Islet of Langerhans (tissue), 1 donor: ENCODE measurements at regions not wholly inside any gene's neighbourhood (a gene's known extent, or its start where the extent isn't known, plus 50 kb on each side); places are given as distances from the start of the nearest gene placed in this dataset.
"Not testable (repeated sequence)": the region's sequence is repeated elsewhere in the genome, so short reads cannot be mapped to it uniquely, and the experiment has no call there.

Experiments used
- FAIRE-seq: peaks from one replicate; lab custom pipeline; 2011; peaks lifted over from hg19 to GRCh38; lab: Jason Lieb, UNC

DNA sequence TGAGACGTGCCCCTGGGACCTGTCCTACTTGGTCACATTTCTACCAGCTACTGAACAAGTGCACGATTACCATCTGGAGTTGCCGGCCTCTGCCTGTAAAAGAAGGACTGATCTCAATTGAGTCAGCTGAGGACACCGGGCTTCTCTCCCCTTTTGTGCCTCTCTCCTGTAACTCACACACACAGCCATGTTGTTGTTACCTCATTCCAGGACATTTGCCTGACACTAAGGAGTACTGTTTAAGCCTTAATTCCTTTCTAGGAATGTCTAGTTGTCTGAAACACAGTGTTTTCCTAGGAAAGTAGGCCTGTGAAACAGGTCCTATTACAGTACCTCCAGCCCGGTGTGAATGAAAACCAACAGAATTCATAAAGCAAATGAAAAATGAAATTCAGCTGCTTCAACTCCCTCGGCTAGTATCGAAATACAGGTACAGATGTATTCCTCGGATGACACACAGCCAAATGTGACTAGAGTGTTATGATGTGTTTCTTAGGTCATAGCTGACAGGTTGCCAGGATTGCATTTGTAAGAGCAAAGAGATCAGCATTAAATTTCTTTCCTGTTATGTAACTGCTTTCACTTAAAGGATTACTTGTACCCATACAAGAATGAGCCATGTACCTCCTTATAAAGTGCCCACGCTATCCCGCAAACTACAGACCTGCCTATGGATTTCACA is 152.0 kb upstream of the IRS2 start:
- FAIRE-seq = no peak

DNA sequence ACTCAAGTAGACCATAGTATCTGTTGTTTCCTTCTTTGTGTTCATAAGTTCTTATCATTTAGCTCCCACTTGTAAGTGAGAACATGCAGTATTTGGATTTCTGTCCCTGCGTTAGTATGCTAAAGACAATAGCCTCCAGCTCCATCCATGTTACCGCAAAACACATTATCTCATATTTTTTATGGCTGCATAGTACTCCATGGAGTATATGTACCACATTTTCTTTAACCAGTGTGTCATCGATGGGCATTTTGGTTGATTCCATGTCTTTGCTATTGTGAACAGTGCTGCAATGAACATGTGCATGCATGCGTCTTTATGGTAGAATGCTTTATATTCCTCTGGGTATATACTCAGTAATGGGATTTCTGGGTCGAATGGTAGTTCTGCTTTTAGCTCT is 148.1 kb upstream of the IRS2 start:
- FAIRE-seq = not testable (repeated sequence)

DNA sequence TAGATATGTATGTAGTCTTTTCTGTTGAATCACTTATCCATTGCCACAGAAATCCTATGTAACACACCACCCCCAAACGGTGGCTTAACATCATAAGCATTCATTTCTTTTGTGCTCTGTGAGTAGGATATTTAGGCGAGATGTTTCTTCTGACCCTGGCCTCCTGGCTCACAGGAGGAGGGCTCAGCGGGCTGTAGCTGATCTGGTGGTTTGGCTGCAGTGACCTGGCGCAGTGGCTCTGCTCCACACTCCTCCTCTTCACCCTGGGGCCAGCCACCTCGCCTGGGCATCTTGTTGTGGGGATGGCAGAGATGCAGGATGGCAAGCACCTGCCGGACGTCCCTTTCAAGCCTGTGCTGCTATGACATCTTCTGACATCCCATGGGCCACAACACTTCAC is 147.1 kb upstream of the IRS2 start:
- FAIRE-seq = no peak

DNA sequence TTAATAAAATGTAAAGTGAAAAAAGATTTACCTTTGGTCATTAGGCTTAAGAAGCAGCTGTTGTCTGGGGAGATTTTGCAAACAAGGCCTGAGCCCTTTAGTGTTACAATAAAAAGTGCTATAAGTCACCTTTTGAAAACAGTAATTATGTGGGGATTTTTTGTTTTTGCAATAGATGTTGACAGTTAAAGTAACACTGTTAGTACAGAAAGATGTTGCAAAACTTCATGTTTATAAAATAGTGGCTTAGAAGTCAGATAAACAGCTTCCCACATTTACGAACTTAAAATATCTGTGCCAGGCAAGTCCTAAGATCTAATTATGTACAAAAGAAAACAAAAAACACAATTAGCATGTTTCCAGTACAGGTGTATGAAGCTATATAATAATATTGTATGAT is 138.0 kb upstream of the IRS2 start:
- no peak for FAIRE-seq

DNA sequence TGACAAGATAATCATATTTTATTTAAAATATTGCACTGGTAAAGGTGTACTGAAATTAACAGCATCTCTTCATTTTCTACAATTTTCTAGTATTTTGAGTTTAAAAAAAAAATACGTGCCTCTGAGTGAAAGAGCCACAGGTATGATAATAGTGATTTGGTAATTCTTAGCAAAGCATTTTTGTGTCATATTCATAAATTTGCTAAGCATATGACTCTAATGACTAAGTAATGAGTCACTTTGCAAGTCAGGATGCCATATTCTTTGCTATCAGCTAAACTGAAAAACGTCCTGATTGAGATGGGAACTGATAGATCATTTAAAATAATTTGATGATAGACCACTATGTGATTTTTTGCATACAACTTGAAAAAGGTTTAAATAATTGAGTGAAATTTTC is 136.1 kb upstream of the IRS2 start:
- FAIRE-seq = no peak

DNA sequence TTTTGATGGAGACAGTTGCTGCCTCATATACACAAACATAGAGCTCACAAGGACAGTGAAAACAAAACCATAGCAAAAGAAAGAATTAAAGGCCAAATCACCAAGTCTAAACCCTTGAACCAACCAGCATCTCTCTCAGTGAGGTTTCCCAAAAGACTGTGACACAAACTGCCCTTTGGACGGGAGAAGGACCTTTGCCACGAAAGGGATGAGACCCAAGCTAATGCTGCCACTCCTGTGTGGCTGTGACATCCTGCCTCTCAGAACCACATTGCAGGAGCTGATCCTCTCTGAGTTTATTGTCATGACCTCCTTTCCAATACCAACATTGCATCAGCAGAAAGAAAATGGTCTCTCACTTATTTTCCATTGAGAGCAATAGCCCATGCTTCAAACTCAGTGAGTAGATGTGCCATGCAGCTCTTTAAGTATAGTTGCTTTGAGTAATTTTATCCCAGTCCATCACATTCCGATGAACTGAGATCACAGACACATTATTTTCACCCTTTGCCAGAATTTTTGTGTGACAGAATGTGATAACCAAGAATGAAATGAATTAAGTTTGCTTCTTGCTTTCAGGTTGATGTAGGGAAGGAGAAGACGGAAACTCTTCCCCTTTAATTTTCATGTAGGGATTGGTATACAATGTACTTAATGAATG is 133.5 kb upstream of the IRS2 start:
- no peak for FAIRE-seq

DNA sequence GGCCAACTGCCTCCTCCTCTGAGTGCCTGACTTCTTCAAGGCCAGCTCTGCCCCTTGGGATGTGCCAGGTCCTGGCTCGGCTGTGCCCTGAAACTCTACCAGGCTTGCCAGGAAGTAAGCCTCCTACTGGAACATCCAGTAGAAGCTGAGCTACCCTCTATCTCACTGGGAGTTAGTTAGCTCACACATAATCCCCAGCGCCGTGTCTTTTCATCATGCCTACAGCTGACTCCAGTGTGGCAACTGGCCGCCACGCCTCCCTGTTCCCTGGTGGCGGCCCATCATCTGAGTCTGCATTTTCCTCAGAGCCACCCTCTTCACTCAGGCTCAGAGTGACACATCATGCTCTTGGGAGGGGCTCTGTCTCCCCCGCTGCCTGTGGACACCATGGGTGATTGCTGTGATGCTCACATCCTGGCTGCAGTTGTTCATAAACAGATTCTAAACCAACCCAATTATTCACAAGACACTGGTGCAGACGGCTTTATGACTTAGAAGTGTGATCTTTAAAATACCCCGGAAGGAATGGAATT is 131.9 kb upstream of the IRS2 start:
- FAIRE-seq = no peak

DNA sequence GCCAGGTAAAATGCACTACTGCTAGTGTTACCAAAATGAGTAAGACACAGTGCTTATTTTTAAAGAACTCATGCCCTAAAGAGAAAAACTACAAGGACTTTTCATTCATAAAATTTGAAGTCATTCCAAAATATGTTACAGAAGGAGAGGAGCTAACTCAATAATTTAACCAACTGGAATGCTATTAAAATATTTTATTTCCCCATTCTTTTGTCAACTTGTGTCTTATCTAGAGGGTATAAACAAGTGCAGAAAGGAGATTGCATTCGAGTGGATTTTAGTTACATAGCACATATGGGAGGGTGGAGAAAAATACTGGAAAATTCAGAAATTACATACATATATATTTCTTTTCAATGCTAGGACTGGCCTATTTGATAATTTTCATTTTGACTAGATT is 131.0 kb upstream of the IRS2 start:
- FAIRE-seq = no peak

DNA sequence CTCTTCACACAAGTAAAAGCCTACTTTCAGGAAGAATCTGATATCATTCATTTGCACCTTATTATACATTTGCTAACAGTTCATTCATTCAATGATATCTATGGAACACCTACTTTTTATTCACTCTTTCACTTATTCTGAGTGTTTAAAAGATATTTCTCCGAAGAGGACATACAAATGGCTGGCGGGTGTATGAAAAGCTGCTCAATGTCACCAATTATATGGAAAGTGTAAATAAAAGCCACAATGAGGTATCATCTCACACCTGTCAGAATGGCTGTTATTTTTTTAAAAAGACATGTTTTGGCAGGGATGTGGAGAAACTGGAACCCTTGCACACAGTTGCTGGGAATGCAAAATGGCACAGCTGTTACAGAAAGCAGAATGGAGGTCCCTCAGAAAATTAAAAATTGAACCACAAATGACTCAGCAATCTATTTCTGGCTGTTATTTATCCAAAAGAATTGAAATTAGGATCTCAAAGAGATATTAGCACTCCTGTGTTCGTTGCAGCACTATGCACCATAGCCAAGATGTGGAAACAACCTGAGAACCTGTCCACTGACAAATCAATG is 127.6 kb upstream of the IRS2 start:
- no peak for FAIRE-seq

DNA sequence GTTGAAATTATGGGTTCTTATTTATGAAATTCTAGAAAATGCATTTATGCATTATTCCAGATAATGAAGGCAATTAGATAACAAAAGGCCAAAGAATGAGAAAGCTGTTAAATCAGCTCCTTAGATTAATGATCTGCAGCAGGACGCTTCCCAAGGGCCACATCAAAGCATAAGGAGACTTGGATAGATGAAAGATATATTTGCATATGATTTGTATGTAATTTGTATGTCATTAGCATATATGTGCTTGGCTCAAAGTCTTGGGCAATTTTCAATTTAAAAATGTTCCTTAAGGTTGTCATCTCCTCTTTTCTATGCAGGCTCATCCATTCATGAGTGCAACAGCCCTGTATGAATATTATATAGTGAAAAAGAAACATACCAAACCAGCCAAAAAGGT is 126.8 kb upstream of the IRS2 start:
- no peak for FAIRE-seq

DNA sequence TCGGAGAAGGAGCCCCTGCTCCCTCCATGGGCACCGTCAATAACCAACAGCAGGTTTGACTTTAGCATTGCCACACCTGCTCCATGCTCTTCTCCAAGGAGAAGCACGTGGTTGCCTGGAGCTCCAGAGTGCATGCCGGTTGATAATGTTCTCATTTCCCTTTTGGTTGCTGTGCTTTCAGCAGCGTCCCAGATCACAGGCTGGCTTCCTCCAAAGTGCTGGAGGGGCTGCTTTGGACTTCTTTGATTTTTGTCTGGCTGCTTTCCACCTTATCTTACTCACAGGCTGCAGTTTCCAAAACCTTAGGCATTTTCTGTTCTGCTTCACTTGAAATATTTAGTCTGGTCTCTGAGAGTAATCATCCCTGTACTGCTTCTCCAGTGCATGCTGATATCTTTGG is 123.8 kb upstream of the IRS2 start:
- no peak for FAIRE-seq

DNA sequence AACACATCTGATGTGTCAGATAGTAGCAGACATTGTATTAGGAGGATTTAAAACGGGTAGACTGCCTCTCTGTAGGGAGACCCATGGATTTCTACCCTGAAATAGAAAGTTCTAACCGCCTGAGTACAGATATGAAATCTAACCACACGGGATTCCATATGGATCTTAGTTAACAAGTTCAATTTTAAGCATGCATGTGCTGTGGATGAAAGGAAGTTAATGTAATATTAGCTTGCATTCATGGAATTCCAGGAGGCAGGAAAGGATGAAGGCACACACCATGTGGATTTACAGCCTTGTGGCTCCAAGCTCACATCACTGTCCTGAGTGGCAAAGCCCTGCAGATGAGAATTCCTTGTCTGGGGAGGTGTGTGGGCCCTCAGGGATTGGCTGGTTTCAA is 120.6 kb upstream of the IRS2 start:
- FAIRE-seq = no peak

DNA sequence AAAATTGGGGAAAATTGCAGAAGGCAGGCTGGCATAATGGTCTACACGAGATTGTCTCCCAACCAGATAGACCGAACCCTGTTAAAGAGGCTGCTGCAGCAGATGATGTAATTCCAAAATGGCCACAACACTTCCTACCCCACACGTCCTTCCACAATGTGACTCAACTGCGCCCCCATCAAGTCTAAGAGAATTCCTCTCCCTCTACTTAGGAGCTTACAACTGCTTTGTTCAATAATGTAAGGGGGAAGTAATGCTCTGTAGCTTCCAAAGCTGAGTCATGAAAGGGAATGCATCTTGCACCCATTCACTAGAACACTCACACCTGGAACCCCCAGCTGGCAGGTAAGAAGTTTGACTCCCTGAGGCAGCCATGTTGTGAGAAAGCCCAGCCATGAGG is 117.8 kb upstream of the IRS2 start:
- FAIRE-seq = no peak

DNA sequence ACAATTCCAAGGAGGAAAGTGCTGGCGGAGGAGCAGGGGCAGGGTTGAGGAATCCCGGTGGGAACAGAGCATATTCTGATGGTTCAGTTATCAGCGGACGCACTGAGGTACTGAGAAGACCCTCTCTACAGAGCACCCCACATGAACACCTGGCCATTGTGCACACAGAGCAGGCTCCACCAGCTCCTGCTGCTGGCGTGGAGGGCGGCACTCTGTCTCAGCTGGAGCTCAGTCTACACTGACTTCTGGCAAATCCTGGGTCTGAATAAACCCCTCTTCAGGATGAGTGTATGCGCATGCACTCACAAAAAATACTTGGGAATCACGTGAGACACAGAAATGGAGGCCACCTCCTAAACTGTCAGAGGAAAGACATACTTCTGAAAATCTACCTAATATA is 114.4 kb upstream of the IRS2 start:
- FAIRE-seq = no peak

DNA sequence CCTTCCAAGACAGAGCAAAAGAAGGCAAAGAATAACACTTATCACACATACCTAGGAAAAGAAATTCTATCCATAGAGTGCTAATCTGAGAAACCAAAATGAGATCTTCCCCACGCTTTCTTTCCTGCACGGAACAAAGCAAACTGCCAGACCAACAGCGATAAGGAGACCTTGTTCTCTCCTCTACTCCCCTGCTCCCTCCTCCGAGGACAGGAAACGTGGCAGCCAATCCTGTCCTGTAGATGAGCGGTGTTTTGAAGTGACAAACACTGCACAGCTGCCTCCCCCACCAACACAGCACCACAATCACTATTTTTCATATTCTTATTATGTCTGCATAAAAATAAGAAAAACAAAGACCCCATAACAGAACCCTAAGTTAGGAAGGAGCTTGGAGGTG is 113.9 kb upstream of the IRS2 start:
- no peak for FAIRE-seq

DNA sequence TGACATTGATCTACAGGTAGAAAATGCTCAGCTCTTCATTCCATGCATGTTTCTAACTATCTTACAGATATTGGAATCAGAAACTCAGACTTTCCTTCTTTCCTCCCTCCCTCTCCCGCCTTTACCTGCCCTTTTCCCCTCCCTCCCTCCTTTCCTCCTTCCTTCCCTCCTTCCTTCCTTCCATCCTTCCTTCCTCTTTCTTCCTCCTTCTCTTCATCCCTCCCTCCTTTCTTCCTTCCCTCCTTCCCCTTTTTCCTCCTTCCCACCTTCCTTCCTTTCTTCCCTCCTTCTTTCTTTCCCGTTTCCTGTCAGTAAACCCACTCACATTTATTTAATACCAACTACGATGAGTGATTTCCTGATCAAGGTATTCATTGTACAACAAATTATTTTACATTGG is 113.4 kb upstream of the IRS2 start:
- FAIRE-seq = no peak

DNA sequence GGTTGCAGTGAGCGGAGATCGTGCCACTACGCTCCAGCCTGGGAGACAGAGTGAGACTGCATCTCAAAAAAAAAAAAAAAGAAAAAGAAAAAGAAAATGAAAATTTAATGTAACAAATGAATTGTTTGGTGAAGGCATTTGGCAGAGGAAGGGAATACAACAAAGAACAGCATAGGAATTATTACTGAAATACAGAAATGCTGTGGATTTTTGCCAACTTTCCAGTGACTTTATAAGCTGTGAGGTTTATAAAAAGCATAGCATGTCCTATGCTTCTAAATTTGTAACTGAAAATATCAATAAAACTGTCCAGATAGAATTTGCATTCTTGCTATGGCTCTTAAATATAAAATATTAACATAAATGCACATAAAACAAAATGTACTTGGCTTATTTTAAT is 112.9 kb upstream of the IRS2 start:
- no peak for FAIRE-seq

DNA sequence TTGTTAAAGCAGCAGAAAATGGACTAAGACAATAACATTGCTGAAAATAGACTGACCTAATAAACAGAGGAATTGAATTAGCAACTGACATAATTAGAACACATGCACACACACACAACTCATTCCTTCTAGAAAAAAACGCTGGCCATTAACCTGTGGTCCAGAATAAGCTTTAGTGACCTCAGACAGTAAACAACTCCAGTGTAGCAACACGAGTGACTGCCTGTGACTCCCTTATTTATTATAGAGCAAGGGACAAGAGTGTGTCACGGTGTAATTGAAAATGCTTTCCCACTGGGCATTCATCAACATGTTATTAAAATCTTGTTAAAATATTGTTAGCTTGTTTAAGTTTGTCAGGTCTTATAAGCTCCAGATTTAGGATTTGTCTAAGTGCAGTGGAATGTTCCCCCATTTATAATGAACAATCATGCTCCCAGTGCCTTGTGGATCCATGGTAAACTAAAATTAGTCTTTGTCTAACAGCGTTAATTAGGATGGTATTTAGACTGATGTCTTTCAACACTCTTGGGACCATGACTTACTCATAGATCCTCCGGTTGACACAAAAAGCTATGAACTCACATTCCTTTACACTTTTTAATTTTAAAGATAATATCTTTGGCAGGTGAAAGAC is 111.7 kb upstream of the IRS2 start:
- FAIRE-seq = no peak

DNA sequence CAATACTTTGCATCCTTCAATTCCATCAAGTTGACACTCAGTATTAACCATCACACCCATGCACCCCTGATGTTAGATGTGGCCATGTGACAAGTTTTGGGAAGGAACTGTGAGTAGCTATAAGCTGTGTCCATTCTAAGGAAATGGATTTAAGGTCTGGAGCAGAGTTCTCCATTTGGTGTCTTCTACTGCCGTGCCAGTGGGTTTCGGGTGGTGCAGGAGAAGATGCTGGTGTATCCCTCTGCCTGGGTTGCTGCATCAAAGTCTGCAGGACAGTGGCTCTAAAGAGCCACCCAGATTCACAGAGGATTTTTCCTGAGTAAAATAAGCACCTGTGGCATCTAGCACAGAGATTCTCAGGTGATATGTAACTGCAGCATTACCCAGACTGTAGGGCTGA is 105.7 kb upstream of the IRS2 start:
- FAIRE-seq = no peak

DNA sequence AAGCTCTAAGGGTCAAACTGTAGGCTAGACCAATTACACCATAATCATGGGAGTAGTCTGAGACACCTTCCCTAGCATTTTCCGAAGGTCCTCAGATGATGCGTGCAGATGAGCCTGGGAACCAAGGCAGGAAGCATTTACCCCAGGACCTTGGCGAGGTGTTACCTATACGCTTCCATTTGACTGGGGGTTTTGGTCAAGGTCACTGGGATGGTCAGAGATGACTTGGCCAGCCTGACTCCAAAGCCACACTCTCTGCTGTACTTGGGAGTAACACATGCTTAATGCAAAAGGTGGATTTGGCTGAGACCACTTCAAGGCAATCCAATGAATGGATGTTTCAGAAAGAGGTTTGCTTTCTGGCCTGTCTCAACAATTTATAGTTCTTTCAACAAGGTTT is 98.9 kb upstream of the IRS2 start:
- no peak for FAIRE-seq

DNA sequence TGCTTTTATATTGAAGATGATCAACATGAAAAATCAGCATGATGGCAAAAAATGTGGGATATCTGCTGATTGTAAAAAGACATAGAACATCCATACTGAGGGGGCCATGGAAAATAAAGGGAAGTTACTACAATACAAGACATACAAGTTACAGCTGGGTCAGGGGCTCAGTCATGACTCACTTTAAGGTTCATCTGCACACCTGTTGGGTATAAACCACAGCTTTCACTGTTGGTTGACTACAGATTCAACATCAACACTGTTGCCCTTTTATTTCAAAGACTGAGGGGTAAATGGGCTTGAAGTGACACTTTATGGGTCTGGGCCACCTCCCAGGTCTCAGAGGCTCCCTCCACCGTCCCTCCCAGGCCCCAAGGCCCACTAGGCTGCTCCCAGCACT is 98.1 kb upstream of the IRS2 start:
- FAIRE-seq = no peak

DNA sequence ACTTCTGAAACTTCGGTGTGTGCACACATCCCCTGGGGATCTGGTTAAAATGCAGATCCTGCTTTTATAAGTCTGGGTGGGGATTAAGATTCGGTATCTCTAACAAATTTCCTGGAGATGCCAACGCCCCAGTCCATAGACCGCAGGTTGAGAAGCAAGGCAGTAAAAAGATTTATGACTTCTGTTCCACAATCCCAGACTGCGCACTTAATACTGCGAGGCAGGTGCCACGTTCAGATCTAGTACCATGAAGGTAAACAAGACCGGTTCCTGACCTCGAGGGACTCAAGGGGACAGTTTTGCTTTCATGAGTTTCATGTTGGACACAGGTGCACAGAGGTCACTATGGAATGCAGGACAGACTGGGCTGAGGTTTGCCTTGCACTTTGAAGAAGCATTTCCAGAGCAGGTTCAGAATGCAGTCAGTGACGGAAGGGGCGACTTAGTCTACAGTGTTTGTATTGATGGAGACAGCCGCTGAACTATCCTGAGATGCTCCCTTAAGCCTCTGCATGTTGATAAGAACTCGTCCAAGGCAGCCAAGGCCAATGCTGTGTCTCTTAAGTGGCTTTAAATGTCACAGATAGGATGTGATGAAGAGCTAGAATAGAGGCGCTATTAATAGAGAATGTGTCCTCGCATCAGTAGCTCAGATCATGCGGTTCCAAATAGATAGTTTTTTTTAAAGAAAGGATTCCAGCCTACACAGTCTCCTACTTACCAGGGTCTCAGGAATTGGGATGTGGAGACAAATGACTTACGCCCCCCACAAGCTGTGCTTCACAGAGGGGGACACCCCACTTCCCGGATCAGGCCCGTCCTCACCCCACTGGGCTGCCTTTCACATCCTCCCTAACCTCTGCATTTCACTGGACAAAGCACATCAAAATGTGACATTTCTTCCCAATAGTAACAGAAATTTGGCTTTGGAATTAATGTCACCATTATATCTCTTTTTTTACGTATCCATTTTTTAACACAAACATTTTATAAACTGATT is 97.1 kb upstream of the IRS2 start:
- FAIRE-seq = no peak
